ENCODE measurements at regions not wholly inside any gene's neighbourhood (a gene's known extent, or its start where the extent isn't known, plus 50 kb on each side); places are given as distances from the start of the nearest gene placed in this dataset.

GRCh38 chr1:67889953-67890567 is 56.8 kb upstream of the GNG12 start:
- TF ChIP-seq CTCF (IDR thresholded peaks at IDR 0.05; ENCODE audit: insufficient read depth, low read length) (no peak), POLR2AphosphoS5 (IDR thresholded peaks at IDR 0.05; ENCODE audit: low read depth) (no peak), REST (IDR thresholded peaks at IDR 0.05; ENCODE audit: insufficient replicate concordance, low read depth) (no peak), GABPA (IDR thresholded peaks at IDR 0.05; ENCODE audit: low read depth) (no peak)
